Transverse colon (tissue), 4 donors: ENCODE measurements at regions not wholly inside any gene's neighbourhood (a gene's known extent, or its start where the extent isn't known, plus 50 kb on each side); places are given as distances from the start of the nearest gene placed in this dataset.

Source experiments
- DNase-seq: peaks from one replicate; pipeline ENCODE4 v3.0.0-alpha.2; 2019
- H3K27ac ChIP-seq, 4 donors: fragments of 200-600 bp; sonication (generic); 2 replicates each; pipeline ENCODE4 v1.5.1; 2016 to 2018; ENCODE audit warnings: inconsistent platforms in 4 of 4
- H3K27me3 ChIP-seq: fragments of 200-600 bp; sonication (generic); 2 replicates; pipeline ENCODE4 v1.5.1; 2017; ENCODE audit warnings: inconsistent platforms
- H3K36me3 ChIP-seq, 4 donors: fragments of 200-600 bp; sonication (generic); 2 replicates each; pipeline ENCODE4 v1.5.1; 2017 to 2019; ENCODE audit warnings: inconsistent platforms in 4 of 4
- H3K4me1 ChIP-seq, 4 donors: fragments of 200-600 bp; sonication (generic); 2 replicates each; pipeline ENCODE4 v1.5.1; 2017 to 2020; ENCODE audit warnings: inconsistent platforms in 4 of 4
- H3K4me3 ChIP-seq, 4 donors: fragments of 200-600 bp; sonication (generic); 1 replicate in 1 of 4; 2 replicates in 3 of 4; pipeline versions ENCODE4 v1.5.1 to v1.6.1; 2017 to 2019; ENCODE audit warnings: inconsistent platforms in 4 of 4
- H3K9me3 ChIP-seq, 2 donors: fragments of 200-600 bp; sonication (generic); 2 replicates each; pipeline ENCODE4 v1.5.1; 2017 to 2019; ENCODE audit warnings: inconsistent platforms in 2 of 2
- CTCF ChIP-seq, 5 experiments: fragments of 200-600 bp in 3 of 5; fragments of 450-650 bp in 2 of 5; sonication (generic) in 3 of 5; IDR thresholded peaks; 1 replicate in 2 of 5; 2 replicates in 3 of 5; pipeline ENCODE4 v1.5.1; 2016 to 2017; ENCODE audit warnings: antibody characterized with exemption in 5 of 5, inconsistent platforms in 3 of 5, mild to moderate bottlenecking in 2 of 5, moderate library complexity in 1 of 5
- EP300 ChIP-seq: sonication (generic); formaldehyde crosslinking; IDR thresholded peaks from one replicate; pipeline ENCODE4 v1.6.1; 2017; ENCODE audit warnings: antibody characterized with exemption, low read depth
- POLR2A ChIP-seq: fragments of 450-650 bp; IDR thresholded peaks from one replicate; pipeline ENCODE4 v1.6.1; 2016; ENCODE audit warnings: antibody characterized with exemption, mild to moderate bottlenecking, moderate library complexity
- POLR2AphosphoS5 ChIP-seq, 3 donors: sonication (generic); formaldehyde crosslinking; IDR thresholded peaks; one replicate each; pipeline ENCODE4 v1.6.1; 2016; ENCODE audit warnings: antibody characterized with exemption in 3 of 3
- WGBS, 2 donors: methylation state at CpG; one replicate each; pipeline ENCODE4 v1.1.5; 2018; ENCODE audit warnings: low coverage in 1 of 2; 5-methylcytosine and 5-hydroxymethylcytosine counted together
- in situ Hi-C, 4 donors: fragments of 200-750 bp; cut with MboI; loops; one replicate each; pipeline versions ENCODE4 v1.15.0 to v1.15.1; 2017; ENCODE audit warnings: low sequenced_read_pairs in 3 of 4, low pct_ligation_motif_present in 1 of 4, low pct_unique_long_range_greater_than_20kb in 1 of 4
- intact Hi-C: fragments of 100-400 bp; cut with DNase I; formaldehyde crosslinking; loops from one replicate; pipeline ENCODE4 v1.15.1; 2023; ENCODE audit warnings: low total_unique reads

GRCh38 chr6:153489479-153489878, 358.4 kb upstream of the RGS17 start:
- Histone ChIP-seq H3K27me3 (no peaks in the 10 kb centered on the region), H3K4me1 (no peaks in the 10 kb centered on the region), H3K27ac (no peak overlapping the region), H3K36me3 (no peaks in the 10 kb centered on the region), H3K9me3 (no peaks in the 10 kb centered on the region), H3K4me3 (no peak overlapping the region)
- 64 to 70% methylated on average over 4 of the region's 4 CpGs for WGBS, 2 donors
- TF ChIP-seq POLR2A, result no peak
- no peak for TF ChIP-seq EP300
- TF ChIP-seq POLR2AphosphoS5 (IDR thresholded peaks at IDR 0.05), result no peak
- TF ChIP-seq CTCF (IDR thresholded peaks at IDR 0.05), result no peak
- in situ Hi-C loops, result loop anchor here in 2 of 4 donors (25.0 kb wide), 1 partner anchor 452 kb away; no protein-coding TSS in a partner anchor
- DNase-seq, result no peak
- intact Hi-C loops, result no loop called here

- no peak for TF ChIP-seq POLR2AphosphoS5 (IDR thresholded peaks at IDR 0.05)
- no peak for TF ChIP-seq CTCF (IDR thresholded peaks at IDR 0.05)
- in situ Hi-C loops (loop anchor here in 2 of 4 donors (25.0 kb wide), 1 partner anchor 451 kb away; no protein-coding TSS in a partner anchor), intact Hi-C loops (no loop called here)
- DNase-seq, result no peak
- Histone ChIP-seq H3K27ac (no peak overlapping the region), H3K4me3 (no peak overlapping the region), H3K27me3 (no peaks in the 10 kb centered on the region), H3K9me3 (no peaks in the 10 kb centered on the region), H3K36me3 (no peaks in the 10 kb centered on the region), H3K4me1 (no peaks in the 10 kb centered on the region)
- 67 to 78% methylated on average over 1 of the region's 1 CpG for WGBS, 2 donors
These were observed 357.2 kb upstream of the RGS17 start for GRCh38 chr6:153488267-153488666.

- Histone ChIP-seq H3K4me3 (no peak overlapping the region), H3K9me3 (no peaks in the 10 kb centered on the region), H3K27ac (no peak overlapping the region), H3K27me3 (no peaks in the 10 kb centered on the region), H3K4me1 (no peaks in the 10 kb centered on the region), H3K36me3 (no peaks in the 10 kb centered on the region)
- TF ChIP-seq POLR2A (no peak), EP300 (no peak), CTCF (IDR thresholded peaks at IDR 0.05) (no peak), POLR2AphosphoS5 (IDR thresholded peaks at IDR 0.05) (no peak)
- no peak for DNase-seq
- intact Hi-C loops (no loop called here), in situ Hi-C loops (loop anchor here in 2 of 4 donors (25.0 kb wide), 1 partner anchor 448 kb away; no protein-coding TSS in a partner anchor)
- WGBS, 2 donors, result 51 to 57% methylated on average over 1 of the region's 1 CpG
These were observed 354.0 kb upstream of the RGS17 start for GRCh38 chr6:153485072-153485471.

- Histone ChIP-seq H3K36me3 (no peaks in the 10 kb centered on the region), H3K27me3 (no peaks in the 10 kb centered on the region), H3K4me3 (no peak overlapping the region), H3K27ac (no peak overlapping the region), H3K9me3 (no peaks in the 10 kb centered on the region), H3K4me1 (no peaks in the 10 kb centered on the region)
- no peak for DNase-seq
- intact Hi-C loops, result no loop called here
- in situ Hi-C loops, result loop anchor here in 2 of 4 donors (25.0 kb wide), 1 partner anchor 447 kb away; no protein-coding TSS in a partner anchor
- TF ChIP-seq POLR2AphosphoS5 (IDR thresholded peaks at IDR 0.05), result no peak
- no peak for TF ChIP-seq POLR2A
- no peak for TF ChIP-seq EP300
- no peak for TF ChIP-seq CTCF (IDR thresholded peaks at IDR 0.05)
- 81 to 85% methylated on average over 1 of the region's 1 CpG for WGBS, 2 donors
These were observed 353.0 kb upstream of the RGS17 start for GRCh38 chr6:153484056-153484455.
